ENCODE measurements at regions not wholly inside any gene's neighbourhood (a gene's known extent, or its start where the extent isn't known, plus 50 kb on each side); places are given as distances from the start of the nearest gene placed in this dataset.

DNA sequence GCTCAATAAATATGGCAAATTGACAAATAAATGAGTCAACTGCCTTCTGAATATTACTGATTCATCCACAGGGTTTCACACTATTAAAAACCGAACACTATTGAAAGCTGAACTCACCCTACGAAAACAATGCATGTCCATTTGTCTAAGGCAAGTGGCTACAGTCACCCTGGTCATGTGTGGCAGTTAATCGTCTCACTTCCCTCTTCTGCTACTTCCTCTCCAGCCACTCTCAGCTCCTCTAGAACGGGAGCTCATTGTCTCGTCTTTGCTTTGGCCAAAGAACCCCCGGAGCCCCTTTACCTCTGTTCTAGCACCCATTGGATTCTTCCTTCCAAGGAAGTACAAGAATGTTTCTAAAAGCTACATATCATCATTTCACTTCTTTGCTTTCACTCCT lies 74.4 kb upstream of the ZNF599 start:
- TF ChIP-seq, protein P1, sequence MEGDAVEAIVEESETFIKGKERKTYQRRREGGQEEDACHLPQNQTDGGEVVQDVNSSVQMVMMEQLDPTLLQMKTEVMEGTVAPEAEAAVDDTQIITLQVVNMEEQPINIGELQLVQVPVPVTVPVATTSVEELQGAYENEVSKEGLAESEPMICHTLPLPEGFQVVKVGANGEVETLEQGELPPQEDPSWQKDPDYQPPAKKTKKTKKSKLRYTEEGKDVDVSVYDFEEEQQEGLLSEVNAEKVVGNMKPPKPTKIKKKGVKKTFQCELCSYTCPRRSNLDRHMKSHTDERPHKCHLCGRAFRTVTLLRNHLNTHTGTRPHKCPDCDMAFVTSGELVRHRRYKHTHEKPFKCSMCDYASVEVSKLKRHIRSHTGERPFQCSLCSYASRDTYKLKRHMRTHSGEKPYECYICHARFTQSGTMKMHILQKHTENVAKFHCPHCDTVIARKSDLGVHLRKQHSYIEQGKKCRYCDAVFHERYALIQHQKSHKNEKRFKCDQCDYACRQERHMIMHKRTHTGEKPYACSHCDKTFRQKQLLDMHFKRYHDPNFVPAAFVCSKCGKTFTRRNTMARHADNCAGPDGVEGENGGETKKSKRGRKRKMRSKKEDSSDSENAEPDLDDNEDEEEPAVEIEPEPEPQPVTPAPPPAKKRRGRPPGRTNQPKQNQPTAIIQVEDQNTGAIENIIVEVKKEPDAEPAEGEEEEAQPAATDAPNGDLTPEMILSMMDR (IDR thresholded peaks at IDR 0.05; ENCODE audit: insufficient read depth, low read length), result no peak
- TF ChIP-seq POLR2AphosphoS5 (IDR thresholded peaks at IDR 0.05; ENCODE audit: low read depth), result no peak
- TF ChIP-seq, protein P2, sequence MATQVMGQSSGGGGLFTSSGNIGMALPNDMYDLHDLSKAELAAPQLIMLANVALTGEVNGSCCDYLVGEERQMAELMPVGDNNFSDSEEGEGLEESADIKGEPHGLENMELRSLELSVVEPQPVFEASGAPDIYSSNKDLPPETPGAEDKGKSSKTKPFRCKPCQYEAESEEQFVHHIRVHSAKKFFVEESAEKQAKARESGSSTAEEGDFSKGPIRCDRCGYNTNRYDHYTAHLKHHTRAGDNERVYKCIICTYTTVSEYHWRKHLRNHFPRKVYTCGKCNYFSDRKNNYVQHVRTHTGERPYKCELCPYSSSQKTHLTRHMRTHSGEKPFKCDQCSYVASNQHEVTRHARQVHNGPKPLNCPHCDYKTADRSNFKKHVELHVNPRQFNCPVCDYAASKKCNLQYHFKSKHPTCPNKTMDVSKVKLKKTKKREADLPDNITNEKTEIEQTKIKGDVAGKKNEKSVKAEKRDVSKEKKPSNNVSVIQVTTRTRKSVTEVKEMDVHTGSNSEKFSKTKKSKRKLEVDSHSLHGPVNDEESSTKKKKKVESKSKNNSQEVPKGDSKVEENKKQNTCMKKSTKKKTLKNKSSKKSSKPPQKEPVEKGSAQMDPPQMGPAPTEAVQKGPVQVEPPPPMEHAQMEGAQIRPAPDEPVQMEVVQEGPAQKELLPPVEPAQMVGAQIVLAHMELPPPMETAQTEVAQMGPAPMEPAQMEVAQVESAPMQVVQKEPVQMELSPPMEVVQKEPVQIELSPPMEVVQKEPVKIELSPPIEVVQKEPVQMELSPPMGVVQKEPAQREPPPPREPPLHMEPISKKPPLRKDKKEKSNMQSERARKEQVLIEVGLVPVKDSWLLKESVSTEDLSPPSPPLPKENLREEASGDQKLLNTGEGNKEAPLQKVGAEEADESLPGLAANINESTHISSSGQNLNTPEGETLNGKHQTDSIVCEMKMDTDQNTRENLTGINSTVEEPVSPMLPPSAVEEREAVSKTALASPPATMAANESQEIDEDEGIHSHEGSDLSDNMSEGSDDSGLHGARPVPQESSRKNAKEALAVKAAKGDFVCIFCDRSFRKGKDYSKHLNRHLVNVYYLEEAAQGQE (IDR thresholded peaks at IDR 0.05; ENCODE audit: insufficient replicate concordance, low read depth), result no peak
- TF ChIP-seq SPI1 (IDR thresholded peaks at IDR 0.05; ENCODE audit: borderline replicate concordance, low read depth), result peak; percentile 77

Data from HL-60 (cell line).